GM12891 (cell line): ENCODE measurements at regions not wholly inside any gene's neighbourhood (a gene's known extent, or its start where the extent isn't known, plus 50 kb on each side); places are given as distances from the start of the nearest gene placed in this dataset.

Experiments used
- POLR2A ChIP-seq: IDR thresholded peaks from 2 replicates; pipeline ENCODE4 v1.6.1; 2011; ENCODE audit warnings: low read depth, low read length, control low read depth
- POLR2AphosphoS5 ChIP-seq: IDR thresholded peaks from 2 replicates; pipeline ENCODE4 v1.6.1; 2011; ENCODE audit warnings: low read depth, low read length, control low read depth
- TAF1 ChIP-seq: IDR thresholded peaks from 2 replicates; pipeline ENCODE4 v1.6.1; 2011; ENCODE audit warnings: low read depth, low read length, control low read depth

DNA sequence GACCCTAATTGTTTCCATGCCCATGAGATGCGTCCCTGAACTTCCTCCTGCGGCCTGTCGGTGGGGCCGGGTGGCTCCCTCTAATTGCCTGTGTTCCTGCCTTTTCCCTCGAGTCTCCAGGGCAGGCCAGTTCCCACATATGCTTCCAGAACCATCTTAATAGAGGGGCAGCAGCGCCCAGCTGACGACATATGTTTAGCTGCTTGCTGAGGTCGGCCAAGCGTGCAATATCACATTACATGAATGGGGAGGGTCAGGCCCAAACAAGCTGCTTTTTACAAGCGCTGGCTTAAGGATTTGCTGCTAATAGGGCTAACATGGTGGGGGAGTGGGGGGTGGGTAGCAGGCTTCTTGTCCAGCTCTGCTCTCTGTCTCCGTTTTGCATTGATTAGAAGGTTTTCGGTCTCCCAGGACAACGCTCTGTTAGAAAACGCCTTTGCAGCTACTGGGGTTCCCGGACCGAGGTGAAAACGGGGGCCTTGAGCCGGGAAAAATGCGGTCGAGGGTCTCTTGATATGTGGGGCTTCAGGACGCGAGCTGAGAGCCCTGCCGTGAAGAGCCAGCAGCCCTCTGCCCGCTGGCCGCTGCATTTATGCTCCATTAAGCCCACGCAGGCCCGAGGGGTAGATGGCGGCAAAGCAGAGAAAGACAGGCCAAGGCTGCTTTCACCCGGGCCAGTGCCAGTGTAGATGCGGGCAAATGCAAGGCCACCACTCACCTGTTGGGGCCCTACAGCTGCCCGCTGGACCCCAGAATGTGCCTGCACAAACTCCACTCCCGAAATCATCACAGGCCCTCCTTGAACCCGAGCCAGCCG lies 308.5 kb downstream of the BMP7 start:
- no peak for TF ChIP-seq POLR2A
- TF ChIP-seq POLR2AphosphoS5, result no peak
- TF ChIP-seq TAF1, result no peak
